WTC11 (cell line): ENCODE measurements at regions not wholly inside any gene's neighbourhood (a gene's known extent, or its start where the extent isn't known, plus 50 kb on each side); places are given as distances from the start of the nearest gene placed in this dataset.

ENCODE experiments used
- ATAC-seq: fragments of 200-7000 bp; cut with Tn5 transposase; 2 replicates; pipeline ENCODE4 v1.10.0; 2021; ENCODE audit warnings: mild to moderate bottlenecking, moderate library complexity
- CTCF ChIA-PET: fragments of 300-600 bp; sonication (Branson Sonifier 250); formaldehyde crosslinking; loops from one replicate; lab custom pipeline; 2021; ENCODE audit warnings: antibody characterized with exemption; lab: Charles Lee
- POLR2A ChIA-PET: fragments of 350-600 bp; sonication (Branson Sonifier 250); formaldehyde crosslinking; loops from one replicate; lab custom pipeline; 2021; ENCODE audit warnings: antibody characterized with exemption; lab: Charles Lee
- DNase-seq: peaks from one replicate; pipeline ENCODE4 v3.0.0; 2021; ENCODE audit warnings: low spot score
- H3K27ac Mint-ChIP-seq: 2 replicates; pipeline ENCODE4 v1.8.0; 2021; ENCODE audit warnings: mixed read lengths
- H3K27me3 Mint-ChIP-seq: 2 replicates; pipeline ENCODE4 v1.8.0; 2021; ENCODE audit warnings: low read depth, mild to moderate bottlenecking, moderate library complexity, mixed read lengths
- H3K36me3 Mint-ChIP-seq: 2 replicates; pipeline ENCODE4 v1.8.0; 2021; ENCODE audit warnings: mixed read lengths
- H3K4me1 Mint-ChIP-seq: 2 replicates; pipeline ENCODE4 v1.8.0; 2022; ENCODE audit warnings: mixed read lengths
- H3K4me3 Mint-ChIP-seq: 2 replicates; pipeline ENCODE4 v1.8.0; 2021; ENCODE audit warnings: mild to moderate bottlenecking, moderate library complexity, mixed read lengths
- H3K9me3 Mint-ChIP-seq: 2 replicates; pipeline ENCODE4 v1.8.0; 2021; ENCODE audit warnings: mixed read lengths
- CDX4 ChIP-seq: fragments of 250-450 bp; sonication (Bioruptor Pico); IDR thresholded peaks from 2 replicates; pipeline ENCODE4 v1.9.0; 2021; ENCODE audit warnings: moderate library complexity, mild to moderate bottlenecking, inconsistent platforms, borderline replicate concordance
- E2F1 ChIP-seq: sonication (generic); formaldehyde crosslinking; IDR thresholded peaks from 2 replicates; pipeline ENCODE4 v1.8.0; 2022; ENCODE audit warnings: mild to moderate bottlenecking, missing genetic modification reagents
- E2F4 ChIP-seq: sonication (generic); formaldehyde crosslinking; IDR thresholded peaks from 2 replicates; pipeline ENCODE4 v1.8.1; 2022; ENCODE audit warnings: low read depth, mild to moderate bottlenecking, moderate library complexity, missing genetic modification reagents, borderline replicate concordance
- E2F5 ChIP-seq: sonication (generic); formaldehyde crosslinking; IDR thresholded peaks from 2 replicates; pipeline ENCODE4 v1.8.1; 2022; ENCODE audit warnings: mild to moderate bottlenecking, moderate library complexity, missing genetic modification reagents
- ERG ChIP-seq: fragments of 250-450 bp; sonication (Bioruptor Pico); IDR thresholded peaks from 2 replicates; pipeline ENCODE4 v1.8.0; 2021; ENCODE audit warnings: mild to moderate bottlenecking
- FOXK1 ChIP-seq: sonication (generic); formaldehyde crosslinking; IDR thresholded peaks from 2 replicates; pipeline ENCODE4 v1.8.0; 2022; ENCODE audit warnings: mild to moderate bottlenecking, moderate library complexity, missing genetic modification reagents
- GTF2I ChIP-seq: fragments of 250-450 bp; sonication (Bioruptor Pico); conservative IDR thresholded peaks from 2 replicates; pipeline ENCODE4 v1.4.0; 2021; ENCODE audit warnings: mild to moderate bottlenecking
- MAX ChIP-seq: sonication (generic); formaldehyde crosslinking; IDR thresholded peaks from 2 replicates; pipeline ENCODE4 v1.8.0; 2022; ENCODE audit warnings: mild to moderate bottlenecking, missing genetic modification reagents
- MYBL2 ChIP-seq: sonication (generic); formaldehyde crosslinking; IDR thresholded peaks from 2 replicates; pipeline ENCODE4 v1.8.1; 2023; ENCODE audit warnings: mild to moderate bottlenecking, moderate library complexity, missing genetic modification reagents
- NR1H2 ChIP-seq: sonication (generic); formaldehyde crosslinking; IDR thresholded peaks from 2 replicates; pipeline ENCODE4 v1.9.0; 2021; ENCODE audit warnings: mild to moderate bottlenecking, moderate library complexity, missing genetic modification reagents
- OVOL2 ChIP-seq: fragments of 250-450 bp; sonication (Bioruptor Pico); IDR thresholded peaks from 2 replicates; pipeline ENCODE4 v1.9.0; 2021; ENCODE audit warnings: mild to moderate bottlenecking, borderline replicate concordance
- SP1 ChIP-seq: sonication (generic); formaldehyde crosslinking; conservative IDR thresholded peaks from 2 replicates; pipeline ENCODE4 v1.8.1; 2022; ENCODE audit warnings: missing genetic modification reagents
- TEAD1 ChIP-seq: sonication (generic); formaldehyde crosslinking; IDR thresholded peaks from 2 replicates; pipeline ENCODE4 v1.8.0; 2022; ENCODE audit warnings: mild to moderate bottlenecking, missing genetic modification reagents
- USF1 ChIP-seq: sonication (generic); formaldehyde crosslinking; IDR thresholded peaks from 2 replicates; pipeline ENCODE4 v1.8.0; 2022; ENCODE audit warnings: mild to moderate bottlenecking, missing genetic modification reagents
- ZNF219 ChIP-seq: sonication (generic); formaldehyde crosslinking; IDR thresholded peaks from 2 replicates; pipeline ENCODE4 v1.8.0; 2023; ENCODE audit warnings: missing genetic modification reagents, mild to moderate bottlenecking, borderline replicate concordance
- ZNF263 ChIP-seq: sonication (generic); formaldehyde crosslinking; IDR thresholded peaks from 2 replicates; pipeline ENCODE4 v1.8.1; 2022; ENCODE audit warnings: low read depth, mild to moderate bottlenecking, moderate library complexity, missing genetic modification reagents
- ZNF396 ChIP-seq: fragments of 250-450 bp; sonication (Bioruptor Pico); IDR thresholded peaks from 2 replicates; pipeline ENCODE4 v1.8.0; 2021; ENCODE audit warnings: mild to moderate bottlenecking, moderate library complexity, borderline replicate concordance
- ZNF416 ChIP-seq: fragments of 250-450 bp; sonication (Bioruptor Pico); IDR thresholded peaks from 2 replicates; pipeline ENCODE4 v1.9.0; 2021; ENCODE audit warnings: mild to moderate bottlenecking, inconsistent platforms
- ZSCAN18 ChIP-seq: fragments of 250-450 bp; sonication (Bioruptor Pico); IDR thresholded peaks from 2 replicates; pipeline ENCODE4 v2.1.2; 2022; ENCODE audit warnings: mild to moderate bottlenecking, moderate library complexity

GRCh38 chr10:8614054-8614565, 559.6 kb downstream of the GATA3 start:
- CTCF ChIA-PET, result no interaction called here
- Mint-ChIP-seq H3K27me3 (no peaks in the 10 kb centered on the region), H3K4me3 (no peak overlapping the region), H3K9me3 (peaks cover 20% of the 10 kb centered on the region), H3K27ac (no peak overlapping the region), H3K36me3 (peaks cover 14% of the 10 kb centered on the region), H3K4me1 (peaks cover 4% of the 10 kb centered on the region; the same call in 1 of the 2 replicates)
- ATAC-seq (no peak), DNase-seq (no peak)
- POLR2A ChIA-PET, result no interaction called here
- TF ChIP-seq GTF2I (CRISPR knock-in tag) (no peak), SP1 (CRISPR knock-in tag) (no peak), ERG (CRISPR knock-in tag) (no peak)

GRCh38 chr10:8615118-8615517, 560.6 kb downstream of the GATA3 start:
- ATAC-seq, result peak; percentile 60
- H3K27me3 Mint-ChIP-seq, result no peaks in the 10 kb centered on the region
- no peak for DNase-seq
- no peak for TF ChIP-seq E2F4
- no peak for TF ChIP-seq CDX4 (CRISPR knock-in tag)
- no peak for TF ChIP-seq ZSCAN18
- TF ChIP-seq NR1H2 (CRISPR knock-in tag), result no peak
- no peak for TF ChIP-seq E2F1
- no peak for TF ChIP-seq ZNF396 (CRISPR knock-in tag)
- no peak for TF ChIP-seq USF1
- TF ChIP-seq MAX (CRISPR knock-in tag), result no peak
- no peak for TF ChIP-seq OVOL2 (CRISPR knock-in tag)
- TF ChIP-seq FOXK1 (CRISPR knock-in tag), result no peak
- TF ChIP-seq TEAD1 (CRISPR knock-in tag), result no peak
- no peak for TF ChIP-seq ZNF416
- no peak for TF ChIP-seq ZNF219 (CRISPR knock-in tag)
- no peak for TF ChIP-seq ZNF263 (CRISPR knock-in tag)
- TF ChIP-seq E2F5 (CRISPR knock-in tag), result no peak
- TF ChIP-seq MYBL2 (CRISPR knock-in tag), result no peak
- no peak overlapping the region for H3K27ac Mint-ChIP-seq
- CTCF ChIA-PET, result no interaction called here
- POLR2A ChIA-PET, result no interaction called here
- H3K4me1 Mint-ChIP-seq, result peaks cover 4% of the 10 kb centered on the region; the same call in 1 of the 2 replicates
- peaks cover 11% of the 10 kb centered on the region for H3K36me3 Mint-ChIP-seq
- peaks cover 15% of the 10 kb centered on the region for H3K9me3 Mint-ChIP-seq
- no peak overlapping the region for H3K4me3 Mint-ChIP-seq
